Mucosa of gallbladder (tissue), 1 donor: ENCODE measurements at regions not wholly inside any gene's neighbourhood (a gene's known extent, or its start where the extent isn't known, plus 50 kb on each side); places are given as distances from the start of the nearest gene placed in this dataset.

Experiments used
- DNase-seq: peaks from one replicate; pipeline ENCODE4 v3.0.0-alpha.2; 2020; ENCODE audit warnings: low spot score
- donor health status: DM: no; HTN: no; CAD: no.

DNA sequence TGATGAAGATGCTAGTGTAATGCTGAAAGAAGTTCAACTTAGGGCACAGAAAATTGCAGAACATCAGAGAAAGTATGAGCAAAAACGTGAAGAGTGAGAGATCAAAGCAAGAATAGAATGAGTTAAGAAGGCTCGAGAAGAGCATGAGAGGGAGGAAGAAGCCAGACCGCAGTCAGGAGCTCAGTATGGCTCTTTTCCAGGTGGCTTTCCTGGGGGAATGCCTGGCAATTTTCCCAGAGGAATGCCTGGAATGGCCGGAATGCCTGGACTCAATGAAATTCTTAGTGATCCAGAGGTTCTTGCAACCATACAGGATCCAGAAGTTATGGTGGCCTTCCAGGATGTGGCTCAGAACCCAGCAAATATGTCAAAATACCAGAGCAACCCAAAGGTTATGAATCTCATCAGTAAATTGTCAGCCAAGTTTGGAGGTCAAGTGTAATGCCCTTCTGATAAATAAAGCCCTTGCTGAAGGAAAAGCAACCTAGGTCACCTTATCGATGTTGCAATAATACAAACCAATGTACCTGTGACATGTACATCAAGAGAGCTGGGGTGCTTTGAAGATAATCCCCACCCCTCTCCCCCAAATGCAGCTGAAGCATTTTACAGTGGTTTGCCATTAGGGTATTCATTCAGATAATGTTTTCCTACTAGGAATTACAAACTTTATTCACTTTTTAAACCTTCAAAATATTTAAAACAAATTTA lies 277.9 kb downstream of the LPIN1 start:
- DNase-seq: peak; percentile 36

DNA sequence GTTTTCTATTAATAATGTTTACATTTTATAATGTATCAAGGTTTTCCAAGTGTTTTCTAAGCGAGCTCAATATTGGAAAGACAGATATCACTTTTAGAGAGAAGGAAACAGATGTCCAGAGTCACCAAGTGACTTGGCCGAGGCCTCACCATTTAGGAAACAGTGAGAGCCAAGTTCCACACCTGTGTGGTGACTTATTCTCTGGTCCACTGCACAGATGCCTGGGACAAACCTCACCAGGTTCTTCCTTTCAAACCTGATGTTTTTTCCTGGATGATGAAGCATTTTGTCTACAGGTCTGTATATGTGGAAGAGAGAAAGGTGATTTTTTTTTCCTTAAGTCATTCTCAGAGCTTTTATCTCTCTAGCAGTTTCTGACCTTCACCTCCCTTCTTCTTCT lies 280.7 kb downstream of the LPIN1 start:
- no peak for DNase-seq

DNA sequence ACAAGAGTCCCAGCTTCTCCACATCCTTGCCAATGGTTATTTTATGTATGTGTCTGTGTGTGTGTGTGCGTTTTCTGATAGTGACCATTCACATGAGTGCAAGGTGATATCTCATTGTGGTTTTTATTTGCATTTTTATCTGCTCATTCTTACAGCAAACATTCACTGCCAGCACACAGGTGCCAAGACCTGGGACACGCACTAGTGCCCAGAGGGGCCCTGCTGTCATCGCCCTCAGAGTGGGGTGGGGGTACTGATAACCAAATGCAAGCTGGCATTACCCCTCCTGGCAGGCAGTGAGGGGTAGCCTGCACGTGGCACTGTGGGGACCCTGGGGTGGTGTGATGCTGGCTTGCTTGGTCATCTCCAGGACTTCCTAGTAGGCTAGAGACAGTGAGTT lies 285.4 kb downstream of the LPIN1 start:
- DNase-seq: no peak

GRCh38 chr2:12032398-12032797 lies 286.0 kb downstream of the LPIN1 start:
- DNase-seq: no peak

- DNase-seq: no peak
Observed at GRCh38 chr2:12032975-12033374, 286.5 kb downstream of the LPIN1 start.

DNA sequence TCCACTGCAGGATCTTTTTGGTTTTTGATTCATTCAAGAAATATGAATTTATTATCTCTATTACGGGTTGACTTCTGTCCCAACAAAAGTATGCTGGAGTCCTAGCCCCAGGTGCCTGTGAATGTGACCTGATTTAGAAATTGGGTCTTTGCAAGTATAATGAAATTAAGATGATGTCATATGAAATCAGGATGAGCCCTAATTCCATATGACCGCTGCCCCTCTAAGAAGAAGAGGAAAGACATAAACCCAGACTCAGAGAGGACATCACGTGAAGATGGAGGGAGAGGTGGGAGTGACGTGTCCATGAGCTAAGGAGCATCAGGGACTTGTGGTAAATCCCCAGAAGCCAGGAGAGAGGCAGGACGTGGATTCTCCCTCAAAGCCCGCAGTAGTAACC lies 287.1 kb downstream of the LPIN1 start:
- DNase-seq: no peak

GRCh38 chr2:12034382-12034781 lies 287.9 kb downstream of the LPIN1 start:
- no peak for DNase-seq

- DNase-seq: no peak
Observed at GRCh38 chr2:12035029-12035720, 288.7 kb downstream of the LPIN1 start.

DNA sequence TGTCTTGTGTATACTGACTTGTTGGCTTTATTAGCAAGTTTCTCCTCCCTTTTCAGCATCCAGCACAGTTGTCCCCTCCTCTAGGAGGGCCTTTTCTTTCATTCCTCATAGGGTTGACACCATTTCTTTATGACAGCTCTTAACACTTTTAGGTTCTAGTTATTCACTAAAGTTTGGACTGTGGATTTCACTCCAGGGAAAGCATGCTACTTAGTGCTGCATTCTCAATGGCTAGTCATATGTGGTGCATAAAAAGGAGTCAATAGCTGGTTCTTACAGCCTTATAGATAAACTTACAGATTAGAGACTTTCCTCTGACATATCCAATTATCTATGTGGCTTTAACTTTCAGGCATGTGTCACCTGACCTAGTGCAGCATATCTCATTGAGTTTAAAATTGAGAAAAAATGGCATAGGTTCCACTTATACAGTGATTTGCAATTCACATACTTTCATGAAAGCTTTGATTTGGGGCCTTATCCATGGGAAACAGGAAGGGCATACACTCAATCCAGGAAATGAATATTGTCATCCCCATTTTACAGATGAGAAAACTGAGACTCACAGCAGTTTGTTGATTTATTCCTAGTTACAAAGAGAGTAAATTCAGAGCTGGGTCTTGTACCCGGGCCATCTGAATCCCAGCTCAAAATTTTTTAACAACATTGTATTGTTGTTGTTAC lies 289.7 kb downstream of the LPIN1 start:
- no peak for DNase-seq

DNA sequence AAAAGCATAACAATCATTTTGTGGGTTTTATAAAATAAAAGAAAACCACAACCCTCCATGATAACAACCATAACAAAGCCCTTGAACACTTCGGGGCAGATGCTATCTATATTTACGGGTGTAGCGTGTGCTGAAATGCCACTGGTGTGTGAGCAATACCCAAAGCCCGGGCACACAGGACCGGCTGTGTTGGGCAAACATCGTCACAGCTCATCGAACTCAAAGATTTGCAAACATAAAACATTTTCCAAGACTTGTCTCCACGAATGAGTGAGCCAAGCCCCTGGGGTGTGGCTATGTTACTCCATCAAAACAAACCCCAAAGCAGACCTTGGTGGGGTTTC lies 290.2 kb downstream of the LPIN1 start:
- no peak for DNase-seq

DNA sequence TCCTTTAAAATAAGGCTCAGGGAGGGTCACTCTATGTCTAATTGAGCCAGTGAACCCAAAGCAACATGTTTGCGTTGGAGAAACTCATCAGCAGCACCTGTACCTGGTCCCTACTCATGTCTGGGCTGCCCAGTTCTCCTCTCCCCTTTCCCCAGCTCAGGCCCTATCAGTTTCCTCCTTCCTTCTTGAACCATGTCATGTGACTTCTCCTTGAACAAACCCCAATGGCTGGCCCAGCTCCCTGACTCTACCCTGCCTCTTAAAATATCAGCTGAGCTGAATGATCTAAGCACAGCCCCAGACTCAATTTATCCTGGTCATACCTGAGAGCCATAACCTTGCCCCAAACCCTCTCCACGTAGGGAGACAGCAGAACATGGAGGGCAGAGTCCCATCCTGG lies 290.9 kb downstream of the LPIN1 start:
- DNase-seq: no peak

- DNase-seq: no peak
Observed at GRCh38 chr2:12041236-12041635, 294.8 kb downstream of the LPIN1 start.

DNA sequence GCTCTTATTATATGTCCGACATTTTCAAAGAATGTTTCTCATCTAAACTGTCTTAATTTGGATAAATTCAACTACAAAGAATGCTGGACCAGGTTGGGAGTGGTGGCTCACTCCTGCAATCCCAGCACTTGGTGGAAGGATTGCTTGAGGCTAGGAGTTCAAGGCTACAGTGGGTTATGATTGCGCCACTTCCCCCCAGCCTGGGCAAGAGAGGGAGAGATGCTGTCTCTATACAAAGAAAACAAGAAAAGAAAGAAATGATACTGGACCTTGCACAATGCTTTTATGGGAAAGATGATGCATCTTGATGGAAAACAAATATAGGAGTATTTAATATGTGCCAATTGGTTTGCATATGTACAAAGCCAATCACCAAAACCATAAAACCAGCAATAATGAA lies 296.7 kb downstream of the LPIN1 start:
- no peak for DNase-seq

- DNase-seq: no peak
Observed at GRCh38 chr2:12044857-12045256, 298.4 kb downstream of the LPIN1 start.

DNA sequence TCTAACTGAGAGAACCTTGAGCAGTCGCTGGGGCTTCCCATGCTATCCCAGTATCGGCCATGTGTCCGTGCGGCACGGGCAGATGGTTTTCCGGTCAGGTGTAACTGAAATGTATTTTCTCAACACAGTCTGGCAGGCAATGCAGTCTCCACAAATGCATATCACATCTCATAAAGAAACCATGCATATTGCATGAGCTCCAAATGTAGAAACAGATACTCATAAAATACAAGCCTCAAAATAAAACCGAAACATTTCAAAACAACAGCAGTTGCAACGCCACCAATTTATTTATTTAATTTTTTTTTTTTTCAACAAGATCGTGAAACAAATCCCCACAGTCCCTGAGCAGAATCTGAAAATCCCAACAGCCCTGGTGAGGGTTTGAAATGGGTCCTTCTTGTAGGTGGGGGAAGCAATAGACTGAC lies 299.4 kb downstream of the LPIN1 start:
- DNase-seq: no peak

GRCh38 chr2:12046641-12047040 lies 300.2 kb downstream of the LPIN1 start:
- DNase-seq: no peak

DNA sequence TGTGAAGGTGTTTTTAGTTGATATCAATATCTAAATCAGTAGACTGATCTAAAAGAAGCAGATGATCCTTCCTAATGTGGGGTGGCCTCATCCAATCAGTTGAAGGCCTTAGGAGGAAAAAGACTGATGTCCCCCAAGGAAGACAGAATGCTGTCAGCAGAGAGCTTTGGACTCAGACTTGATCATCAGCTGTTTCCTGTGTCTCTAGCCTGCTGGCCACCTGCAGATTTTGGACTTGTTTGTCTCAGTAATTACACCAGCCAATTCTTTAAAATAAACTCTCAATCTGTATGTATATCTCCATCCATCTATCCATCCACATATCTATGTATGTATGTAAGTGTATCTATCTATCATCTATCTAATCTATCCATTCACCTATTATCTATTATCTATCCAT lies 301.3 kb downstream of the LPIN1 start:
- no peak for DNase-seq

GRCh38 chr2:12048550-12048949 lies 302.1 kb downstream of the LPIN1 start:
- no peak for DNase-seq

DNA sequence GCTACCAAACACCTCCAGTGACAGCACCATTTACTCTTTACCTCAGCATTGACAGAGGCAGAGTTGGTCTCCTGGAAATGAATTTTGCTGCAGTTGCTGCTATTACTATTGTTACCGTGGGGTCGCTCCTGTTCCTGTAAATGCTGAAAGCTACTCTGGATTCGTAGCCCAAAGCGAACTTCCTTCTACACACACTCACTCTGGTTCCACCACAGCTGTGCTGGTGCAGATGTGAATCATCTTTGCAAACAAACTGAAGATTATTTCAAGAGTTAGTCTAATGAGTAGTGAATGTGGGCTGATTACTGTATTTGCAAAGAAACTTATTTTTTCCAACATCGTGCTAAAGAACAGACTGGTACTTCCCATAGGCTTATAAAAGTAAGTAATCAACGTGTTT lies 304.0 kb downstream of the LPIN1 start:
- no peak for DNase-seq

GRCh38 chr2:12051831-12052230 lies 305.4 kb downstream of the LPIN1 start:
- no peak for DNase-seq

DNA sequence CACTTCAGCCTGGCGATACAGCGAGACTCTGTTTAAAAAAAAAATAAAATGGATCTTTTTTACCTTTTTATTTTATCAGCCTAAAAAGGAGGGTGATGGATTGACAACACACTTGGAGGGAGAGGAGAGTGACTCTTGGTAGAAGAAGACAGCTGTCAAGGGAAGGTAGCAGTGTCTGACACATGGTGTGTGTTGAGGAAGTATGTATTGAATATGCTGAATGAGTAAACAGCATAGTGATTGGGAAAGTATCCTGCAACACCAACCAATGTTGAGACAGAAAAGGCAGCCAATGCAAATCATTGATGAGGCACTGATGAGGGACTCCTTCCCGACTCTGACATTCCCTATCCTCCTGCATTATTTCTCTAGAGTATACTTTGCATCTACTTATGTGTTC lies 306.4 kb downstream of the LPIN1 start:
- no peak for DNase-seq

- no peak for DNase-seq
Observed at GRCh38 chr2:12054956-12055618, 308.7 kb downstream of the LPIN1 start.
